DMS79 (cell line): ENCODE measurements at regions not wholly inside any gene's neighbourhood (a gene's known extent, or its start where the extent isn't known, plus 50 kb on each side); places are given as distances from the start of the nearest gene placed in this dataset.
A peak's percentile ranks its signal among the peaks of the same experiment; 100 is the strongest.

Experiments used
- DNase-seq: peaks from one replicate; lab custom pipeline; 2025; lab: John Stamatoyannopoulos, UW

GRCh38 chr18:8969639-8970390, 132.7 kb upstream of the NDUFV2 start:
- no peak for DNase-seq

GRCh38 chr18:8970843-8971242, 131.7 kb upstream of the NDUFV2 start:
- DNase-seq: no peak

GRCh38 chr18:8972116-8972515, 130.4 kb upstream of the NDUFV2 start:
- no peak for DNase-seq

GRCh38 chr18:8974279-8974678, 128.2 kb upstream of the NDUFV2 start:
- no peak for DNase-seq

GRCh38 chr18:8974696-8975095, 127.8 kb upstream of the NDUFV2 start:
- DNase-seq: no peak

- DNase-seq: no peak
Measured at GRCh38 chr18:8975624-8976023, 126.9 kb upstream of the NDUFV2 start.

- no peak for DNase-seq
Measured at GRCh38 chr18:8976606-8977005, 125.9 kb upstream of the NDUFV2 start.

GRCh38 chr18:8977166-8977565, 125.3 kb upstream of the NDUFV2 start:
- no peak for DNase-seq

GRCh38 chr18:8977701-8978100, 124.8 kb upstream of the NDUFV2 start:
- no peak for DNase-seq

- no peak for DNase-seq
Measured at GRCh38 chr18:8978394-8978793, 124.1 kb upstream of the NDUFV2 start.

GRCh38 chr18:8979258-8979988, 123.1 kb upstream of the NDUFV2 start:
- no peak for DNase-seq

GRCh38 chr18:8980496-8980895, 122.0 kb upstream of the NDUFV2 start:
- no peak for DNase-seq

GRCh38 chr18:8980918-8981317, 121.6 kb upstream of the NDUFV2 start:
- DNase-seq: no peak

- no peak for DNase-seq
Measured at GRCh38 chr18:8982416-8983183, 119.9 kb upstream of the NDUFV2 start.

GRCh38 chr18:8983195-8983594, 119.3 kb upstream of the NDUFV2 start:
- no peak for DNase-seq

GRCh38 chr18:8984131-8984721, 118.3 kb upstream of the NDUFV2 start:
- no peak for DNase-seq

- DNase-seq: no peak
Measured at GRCh38 chr18:8987241-8987640, 115.3 kb upstream of the NDUFV2 start.

GRCh38 chr18:8988260-8988871, 114.1 kb upstream of the NDUFV2 start:
- DNase-seq: peak; percentile 40

GRCh38 chr18:8989017-8989416, 113.5 kb upstream of the NDUFV2 start:
- DNase-seq: no peak

GRCh38 chr18:8989855-8990254, 112.6 kb upstream of the NDUFV2 start:
- DNase-seq: no peak

- DNase-seq: no peak
Measured at GRCh38 chr18:8990276-8991031, 112.0 kb upstream of the NDUFV2 start.
